ENCODE measurements at regions not wholly inside any gene's neighbourhood (a gene's known extent, or its start where the extent isn't known, plus 50 kb on each side); places are given as distances from the start of the nearest gene placed in this dataset.
A peak's percentile ranks its signal among the peaks of the same experiment; 100 is the strongest.

- Mint-ChIP-seq H3K27ac (ENCODE audit: low read depth, unreplicated experiment) (no peak overlapping the region), H3K4me1 (ENCODE audit: insufficient read depth, unreplicated experiment) (peaks cover 16% of the 10 kb centered on the region), H3K4me3 (ENCODE audit: unreplicated experiment) (no peak overlapping the region), H3K36me3 (ENCODE audit: insufficient read depth, unreplicated experiment) (no peaks in the 10 kb centered on the region), H3K27me3 (ENCODE audit: insufficient read depth, unreplicated experiment) (no peaks in the 10 kb centered on the region), H3K9me3 (ENCODE audit: unreplicated experiment) (no peaks in the 10 kb centered on the region)
- no peak for TF ChIP-seq CTCF (IDR thresholded peaks at IDR 0.05; ENCODE audit: unreplicated experiment)
- no peak for DNase-seq (ENCODE audit: unreplicated experiment)
- intact Hi-C loops (cut with micrococcal nuclease), result no loop called here
- POLR2A ChIA-PET, result no interaction called here
- BruUV-seq (replicated peaks), result no TSS peak
- CTCF ChIA-PET, result interaction anchor here (0.6 to 0.7 kb wide), 2 partner anchors 18 to 132 kb away, joined by 3 read pairs; no protein-coding TSS in a partner anchor
Measured at GRCh38 chr3:148223266-148223665, 474.4 kb upstream of the AGTR1 start.

GRCh38 chr3:148226246-148226645 lies 471.5 kb upstream of the AGTR1 start:
- intact Hi-C loops (cut with micrococcal nuclease), result no loop called here
- no peak overlapping the region for H3K27ac Mint-ChIP-seq (ENCODE audit: low read depth, unreplicated experiment)
- no peaks in the 10 kb centered on the region for H3K27me3 Mint-ChIP-seq (ENCODE audit: insufficient read depth, unreplicated experiment)
- no peak for TF ChIP-seq CTCF (IDR thresholded peaks at IDR 0.05; ENCODE audit: unreplicated experiment)
- H3K4me1 Mint-ChIP-seq (ENCODE audit: insufficient read depth, unreplicated experiment), result peaks cover 17% of the 10 kb centered on the region
- ChIA-PET CTCF (no interaction called here), POLR2A (no interaction called here)
- peak; percentile 51 for DNase-seq (ENCODE audit: unreplicated experiment)
- no peaks in the 10 kb centered on the region for H3K9me3 Mint-ChIP-seq (ENCODE audit: unreplicated experiment)
- H3K4me3 Mint-ChIP-seq (ENCODE audit: unreplicated experiment), result no peak overlapping the region
- H3K36me3 Mint-ChIP-seq (ENCODE audit: insufficient read depth, unreplicated experiment), result no peaks in the 10 kb centered on the region
- BruUV-seq (replicated peaks), result no TSS peak

GRCh38 chr3:148227534-148227933 lies 470.2 kb upstream of the AGTR1 start:
- no peak for DNase-seq (ENCODE audit: unreplicated experiment)
- ChIA-PET CTCF (no interaction called here), POLR2A (no interaction called here)
- H3K27ac Mint-ChIP-seq (ENCODE audit: low read depth, unreplicated experiment), result peak overlapping the region; percentile 49
- H3K9me3 Mint-ChIP-seq (ENCODE audit: unreplicated experiment), result no peaks in the 10 kb centered on the region
- no TSS peak for BruUV-seq (replicated peaks)
- intact Hi-C loops (cut with micrococcal nuclease), result no loop called here
- TF ChIP-seq CTCF (IDR thresholded peaks at IDR 0.05; ENCODE audit: unreplicated experiment), result no peak
- H3K27me3 Mint-ChIP-seq (ENCODE audit: insufficient read depth, unreplicated experiment), result no peaks in the 10 kb centered on the region
- no peaks in the 10 kb centered on the region for H3K36me3 Mint-ChIP-seq (ENCODE audit: insufficient read depth, unreplicated experiment)
- H3K4me3 Mint-ChIP-seq (ENCODE audit: unreplicated experiment), result no peak overlapping the region
- peaks cover 17% of the 10 kb centered on the region for H3K4me1 Mint-ChIP-seq (ENCODE audit: insufficient read depth, unreplicated experiment)

GRCh38 chr3:148229107-148229506 lies 468.6 kb upstream of the AGTR1 start:
- no peaks in the 10 kb centered on the region for H3K36me3 Mint-ChIP-seq (ENCODE audit: insufficient read depth, unreplicated experiment)
- H3K4me3 Mint-ChIP-seq (ENCODE audit: unreplicated experiment), result no peak overlapping the region
- TF ChIP-seq CTCF (IDR thresholded peaks at IDR 0.05; ENCODE audit: unreplicated experiment), result no peak
- H3K27ac Mint-ChIP-seq (ENCODE audit: low read depth, unreplicated experiment), result no peak overlapping the region
- no peaks in the 10 kb centered on the region for H3K27me3 Mint-ChIP-seq (ENCODE audit: insufficient read depth, unreplicated experiment)
- no peaks in the 10 kb centered on the region for H3K9me3 Mint-ChIP-seq (ENCODE audit: unreplicated experiment)
- ChIA-PET POLR2A (no interaction called here), CTCF (interaction anchor here (0.6 kb wide), 1 partner anchor 1726 kb away, joined by 3 read pairs; no protein-coding TSS in a partner anchor)
- intact Hi-C loops (cut with micrococcal nuclease), result no loop called here
- DNase-seq (ENCODE audit: unreplicated experiment), result no peak
- BruUV-seq (replicated peaks), result no TSS peak
- peaks cover 17% of the 10 kb centered on the region for H3K4me1 Mint-ChIP-seq (ENCODE audit: insufficient read depth, unreplicated experiment)
